GM19043 (cell line): ENCODE measurements at regions not wholly inside any gene's neighbourhood (a gene's known extent, or its start where the extent isn't known, plus 50 kb on each side); places are given as distances from the start of the nearest gene placed in this dataset.
"Not testable (repeated sequence)": the region's sequence is repeated elsewhere in the genome, so short reads cannot be mapped to it uniquely, and the experiment has no call there.

Experiments
- ATAC-seq: cut with Tn5 transposase; IDR thresholded peaks from one replicate; pipeline ENCODE4 v1.9.1; 2021; ENCODE audit warnings: low read depth; ENCODE audit not compliant: unreplicated experiment

- ATAC-seq = no peak
Measured at GRCh38 chr19:30288911-30289310, 83.3 kb upstream of the ZNF536 start.

DNA sequence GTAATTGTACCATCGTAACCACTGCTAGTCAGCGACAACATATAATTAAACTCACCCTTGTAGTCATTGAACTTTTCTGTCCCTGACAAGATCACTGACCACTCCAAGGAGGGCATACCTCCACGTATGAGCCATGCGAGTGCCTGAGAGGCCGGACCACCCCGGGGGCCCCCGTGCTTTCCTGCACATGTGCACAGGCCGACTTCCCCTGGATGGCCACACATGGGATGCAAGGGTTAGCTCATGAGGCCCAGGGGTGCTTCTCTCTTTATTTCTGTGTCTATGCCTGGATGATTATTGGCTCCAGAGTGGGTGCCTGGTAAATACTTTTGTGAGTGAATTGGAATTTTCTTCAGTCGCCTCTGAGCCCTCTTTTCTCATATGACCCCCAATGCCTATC lies 82.8 kb upstream of the ZNF536 start:
- ATAC-seq = no peak

DNA sequence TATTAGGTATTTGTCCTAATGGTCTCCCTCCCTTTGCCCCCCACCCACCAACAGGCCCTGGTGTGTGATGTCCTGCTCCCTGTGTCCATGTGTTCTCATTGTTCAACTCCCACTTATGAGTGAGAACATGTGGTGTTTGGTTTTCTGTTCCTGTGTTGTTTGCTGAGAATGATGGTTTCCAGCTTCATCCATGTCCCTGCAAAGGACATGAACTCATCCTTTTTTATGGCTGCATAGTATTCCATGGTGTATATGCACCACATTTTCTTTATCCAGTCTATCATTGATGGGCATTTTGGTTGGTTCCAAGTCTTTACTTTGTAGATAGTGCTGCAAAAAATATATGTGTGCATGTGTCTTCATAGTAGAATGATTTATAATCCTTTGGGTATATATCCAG lies 81.4 kb upstream of the ZNF536 start:
- not testable (repeated sequence) for ATAC-seq

GRCh38 chr19:30293051-30293785 lies 79.0 kb upstream of the ZNF536 start:
- no peak for ATAC-seq

DNA sequence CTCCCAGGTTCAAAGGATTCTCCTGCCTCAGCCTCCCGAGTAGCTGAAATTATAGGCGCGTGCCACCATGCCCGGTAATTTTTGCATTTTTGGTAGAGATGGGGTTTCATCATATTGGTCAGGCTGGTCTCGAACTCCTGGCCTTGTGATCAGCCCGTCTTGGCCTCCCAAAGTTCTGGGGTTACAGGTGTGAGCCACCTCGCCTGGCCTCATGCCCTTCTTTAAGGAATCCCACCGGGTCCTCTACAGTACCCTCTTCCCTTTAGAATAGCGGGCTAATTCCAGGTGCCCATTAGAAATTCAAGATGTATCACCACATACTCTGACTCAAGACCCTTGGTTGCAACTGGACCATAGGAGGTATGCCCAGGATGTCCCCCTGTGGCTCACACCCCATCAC lies 74.2 kb upstream of the ZNF536 start:
- no peak for ATAC-seq

DNA sequence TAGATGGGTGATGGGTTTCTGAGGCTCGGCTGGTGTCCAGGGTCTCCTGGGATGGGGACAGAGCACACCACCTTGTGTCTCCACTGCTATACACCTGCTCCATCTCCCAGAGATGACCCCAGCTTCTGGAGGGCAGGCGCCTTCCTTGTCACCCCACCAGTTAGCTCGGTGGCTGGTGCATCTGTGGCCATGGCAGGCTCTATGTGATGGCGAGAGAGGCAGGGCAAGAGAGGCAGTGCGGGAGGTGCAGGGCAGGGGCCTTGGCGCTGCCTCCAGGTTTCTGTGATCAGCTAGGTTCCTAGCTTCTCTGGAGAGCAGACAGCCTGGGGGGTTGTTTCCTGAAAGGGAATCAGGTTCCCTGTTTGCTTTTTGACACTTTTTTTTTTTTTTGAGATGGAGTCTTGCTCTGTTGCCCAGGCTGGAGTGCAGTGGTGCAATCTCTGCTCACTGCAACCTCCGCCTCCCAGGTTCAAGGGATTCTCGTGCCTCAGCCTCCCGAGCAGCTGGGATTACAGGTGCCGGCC lies 69.0 kb upstream of the ZNF536 start:
- ATAC-seq = no peak

GRCh38 chr19:30304540-30304939 lies 67.6 kb upstream of the ZNF536 start:
- no peak for ATAC-seq

- ATAC-seq = no peak
Measured at GRCh38 chr19:30305346-30306060, 66.7 kb upstream of the ZNF536 start.

- no peak for ATAC-seq
Measured at GRCh38 chr19:30307191-30307974, 64.8 kb upstream of the ZNF536 start.

DNA sequence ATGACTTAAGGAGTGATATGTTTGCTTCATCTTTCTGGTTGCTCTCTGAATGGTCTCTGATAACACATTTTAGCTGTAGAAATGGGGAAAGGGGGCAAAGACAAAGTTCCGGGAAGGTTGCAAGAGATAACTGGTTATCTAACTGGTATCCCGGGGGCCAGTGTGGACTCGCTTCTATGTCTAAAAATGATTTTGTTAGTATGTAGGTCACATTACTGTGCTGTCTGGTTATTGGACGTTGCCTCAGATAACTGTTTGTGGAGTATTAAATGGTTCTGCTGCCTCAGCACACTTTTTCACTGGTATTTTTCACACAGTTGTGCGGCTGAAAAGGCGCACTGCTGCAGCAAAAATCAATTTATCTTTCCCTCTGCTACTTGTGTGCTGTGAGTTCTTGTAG lies 63.0 kb upstream of the ZNF536 start:
- ATAC-seq = no peak

DNA sequence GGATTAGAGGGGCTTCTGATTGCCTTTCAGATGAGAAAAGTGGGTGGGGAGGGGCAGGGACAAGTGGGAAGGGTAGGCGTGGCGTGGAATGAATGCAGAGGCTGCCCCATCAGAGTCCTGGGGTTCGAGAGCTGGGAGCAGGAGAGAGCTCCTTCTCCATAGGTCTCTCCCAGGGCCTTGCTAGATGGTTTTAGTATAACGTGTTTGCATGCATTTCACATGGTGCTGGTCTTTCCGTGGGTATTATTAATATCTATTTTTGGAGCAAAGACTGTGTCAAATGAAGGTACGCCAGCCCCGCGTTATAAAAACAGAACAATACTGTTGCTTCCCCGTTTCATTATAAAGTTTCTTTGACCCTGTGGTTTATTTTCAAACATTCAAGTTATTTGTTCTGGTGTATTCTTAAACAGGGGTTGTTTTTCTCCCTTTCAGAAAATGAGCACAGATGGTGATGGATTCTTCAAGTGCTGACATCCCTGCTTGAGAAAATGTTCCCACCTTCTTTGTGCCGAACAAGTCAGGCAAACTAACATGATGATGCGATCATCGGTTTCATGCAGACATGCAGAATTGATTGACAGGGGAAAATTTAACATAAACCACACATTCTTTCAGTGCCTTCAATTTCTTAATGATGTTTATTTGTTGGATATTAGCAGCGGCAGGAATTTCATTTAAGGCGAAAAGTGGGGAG lies 62.1 kb upstream of the ZNF536 start:
- ATAC-seq = no peak

GRCh38 chr19:30310602-30311263 lies 61.5 kb upstream of the ZNF536 start:
- ATAC-seq = no peak

- no peak for ATAC-seq
Measured at GRCh38 chr19:30311911-30312310, 60.3 kb upstream of the ZNF536 start.

DNA sequence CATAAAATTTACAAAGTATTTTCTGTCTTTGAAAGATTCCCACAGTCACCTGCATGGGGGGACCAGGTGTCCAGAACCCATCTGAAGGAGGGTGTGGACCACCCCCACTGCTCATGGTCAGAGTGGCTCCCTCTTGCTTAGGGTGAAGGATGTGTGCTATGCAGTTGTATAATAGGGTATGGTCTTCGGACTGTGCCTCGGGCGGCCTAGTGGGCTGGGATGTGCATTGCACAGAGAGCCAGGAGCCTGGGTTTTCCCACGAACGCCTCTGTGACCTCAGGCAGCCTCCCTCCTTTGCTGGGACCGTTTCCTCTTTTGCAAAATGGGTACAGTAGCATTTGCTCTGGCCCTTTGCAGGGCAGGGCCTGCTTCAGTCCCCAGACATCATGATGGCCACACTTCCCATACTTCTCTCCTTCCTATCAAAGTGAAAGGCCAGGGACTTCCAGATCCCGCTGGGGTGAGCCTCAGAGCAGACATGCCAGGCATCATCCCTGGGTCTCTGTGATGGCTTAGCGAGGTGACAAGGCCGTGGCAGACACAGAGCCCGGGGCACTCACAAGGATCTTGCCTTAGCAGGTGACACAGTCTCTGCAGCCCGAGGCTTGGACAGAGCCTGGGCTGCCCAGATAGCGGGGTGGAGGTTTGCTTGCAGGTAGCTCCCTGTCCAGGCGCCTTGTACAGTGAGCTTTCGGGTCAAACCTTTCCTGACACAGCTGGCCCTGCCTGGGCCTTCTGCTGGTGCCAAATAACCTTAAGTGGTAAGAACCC lies 59.4 kb upstream of the ZNF536 start:
- no peak for ATAC-seq

- ATAC-seq = no peak
Measured at GRCh38 chr19:30313353-30313750, 58.8 kb upstream of the ZNF536 start.

GRCh38 chr19:30314056-30314804 lies 58.0 kb upstream of the ZNF536 start:
- no peak for ATAC-seq

- no peak for ATAC-seq
Measured at GRCh38 chr19:30314805-30315155, 57.4 kb upstream of the ZNF536 start.

GRCh38 chr19:30315159-30315558 lies 57.0 kb upstream of the ZNF536 start:
- no peak for ATAC-seq

DNA sequence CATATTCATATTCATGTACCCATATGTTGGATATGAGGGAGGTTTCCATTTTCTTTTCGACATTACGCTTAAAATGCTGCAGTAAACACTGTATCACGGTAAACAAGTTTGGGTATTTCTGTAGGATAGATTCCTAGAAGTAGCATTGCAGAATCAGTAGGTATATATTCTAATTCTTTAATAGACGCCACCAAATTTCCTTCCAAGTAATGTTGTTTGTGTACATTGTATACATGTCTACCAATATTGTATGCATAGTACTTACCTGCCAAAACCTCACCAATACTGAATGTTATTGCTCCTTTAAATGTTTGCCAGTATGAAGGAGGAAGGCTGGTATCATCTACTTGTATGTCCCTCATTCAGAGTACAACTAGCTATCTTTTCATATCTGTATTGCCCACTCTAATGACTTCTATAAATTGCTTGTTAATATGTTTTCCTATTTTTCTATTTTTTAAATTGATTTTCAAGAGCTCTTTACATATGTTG lies 56.1 kb upstream of the ZNF536 start:
- no peak for ATAC-seq
